Esophagus squamous epithelium (tissue), 5 donors: ENCODE measurements at regions not wholly inside any gene's neighbourhood (a gene's known extent, or its start where the extent isn't known, plus 50 kb on each side); places are given as distances from the start of the nearest gene placed in this dataset.

ENCODE experiments used
- DNase-seq: peaks from one replicate; lab custom pipeline; 2025; lab: John Stamatoyannopoulos, UW
- H3K27ac ChIP-seq, 4 donors: fragments of 200-600 bp; sonication (generic); one replicate each; pipeline ENCODE4 v1.5.1; 2016 to 2019; ENCODE audit warnings: mild to moderate bottlenecking in 1 of 4
- H3K27me3 ChIP-seq, 4 donors: fragments of 200-600 bp; sonication (generic); 1 replicate in 3 of 4; 2 replicates in 1 of 4; pipeline versions ENCODE4 v1.5.1 to v1.6.0; 2017 to 2021; ENCODE audit warnings: antibody characterized with exemption in 1 of 4
- H3K36me3 ChIP-seq, 3 donors: fragments of 200-600 bp; sonication (generic); one replicate each; pipeline ENCODE4 v1.5.1; 2016 to 2019
- H3K4me1 ChIP-seq, 3 donors: fragments of 200-600 bp; sonication (generic); one replicate each; pipeline ENCODE4 v1.5.1; 2017 to 2019
- H3K4me3 ChIP-seq, 4 donors: fragments of 200-600 bp; sonication (generic); 1 replicate in 3 of 4; 2 replicates in 1 of 4; pipeline ENCODE4 v1.5.1; 2016 to 2019; ENCODE audit warnings: mild to moderate bottlenecking in 2 of 4, moderate library complexity in 1 of 4
- H3K9me3 ChIP-seq, 3 donors: fragments of 200-600 bp; sonication (generic); one replicate each; pipeline ENCODE4 v1.5.1; 2016 to 2019
- POLR2A ChIP-seq, 4 donors: fragments of 450-650 bp; IDR thresholded peaks; one replicate each; pipeline ENCODE4 v1.6.1; 2017; ENCODE audit warnings: antibody characterized with exemption in 4 of 4, mild to moderate bottlenecking in 4 of 4, moderate library complexity in 3 of 4
- WGBS, 2 donors: methylation state at CpG; one replicate each; pipeline ENCODE4 v1.1.5; 2018; 5-methylcytosine and 5-hydroxymethylcytosine counted together
- intact Hi-C: fragments of 100-400 bp; cut with DNase I; formaldehyde crosslinking; loops from one replicate; pipeline ENCODE4 v1.15.0; 2022
- TF ChIP-seq, protein P1 (sequence below), 6 experiments: fragments of 450-650 bp in 4 of 6; fragments of 200-600 bp in 2 of 6; sonication (generic) in 2 of 6; IDR thresholded peaks; one replicate each; pipeline ENCODE4 v1.5.1; 2016 to 2019; ENCODE audit warnings: antibody characterized with exemption in 6 of 6, mild to moderate bottlenecking in 4 of 6, moderate library complexity in 4 of 6
- donor health status: DM: yes; HTN: yes; CAD: no.

DNA sequence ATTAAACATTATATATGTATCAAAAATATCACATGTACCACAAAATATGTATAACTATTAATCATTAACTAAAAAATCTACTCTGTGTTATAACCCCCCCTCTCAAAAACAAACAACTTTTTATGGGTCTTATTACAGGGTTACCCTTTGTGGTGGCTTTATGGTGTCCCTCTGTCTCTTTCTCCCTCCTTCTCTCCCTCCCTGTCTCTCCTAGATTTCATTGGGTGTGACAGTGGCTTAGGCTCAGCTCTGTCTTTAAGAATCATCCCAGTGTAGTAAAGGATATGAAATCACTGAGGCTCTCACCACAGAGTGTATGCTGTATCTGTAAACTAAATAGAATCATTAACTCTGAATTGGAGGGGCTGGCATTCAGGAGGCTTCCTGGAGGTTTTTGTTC, 93.7 kb downstream of the TDRD15 start:
- no peak for DNase-seq
- H3K27ac ChIP-seq: no peak overlapping the region
- no peak overlapping the region for H3K4me3 ChIP-seq
- H3K9me3 ChIP-seq: no peaks in the 10 kb centered on the region
- no peaks in the 10 kb centered on the region for H3K36me3 ChIP-seq
- TF ChIP-seq, protein P1, sequence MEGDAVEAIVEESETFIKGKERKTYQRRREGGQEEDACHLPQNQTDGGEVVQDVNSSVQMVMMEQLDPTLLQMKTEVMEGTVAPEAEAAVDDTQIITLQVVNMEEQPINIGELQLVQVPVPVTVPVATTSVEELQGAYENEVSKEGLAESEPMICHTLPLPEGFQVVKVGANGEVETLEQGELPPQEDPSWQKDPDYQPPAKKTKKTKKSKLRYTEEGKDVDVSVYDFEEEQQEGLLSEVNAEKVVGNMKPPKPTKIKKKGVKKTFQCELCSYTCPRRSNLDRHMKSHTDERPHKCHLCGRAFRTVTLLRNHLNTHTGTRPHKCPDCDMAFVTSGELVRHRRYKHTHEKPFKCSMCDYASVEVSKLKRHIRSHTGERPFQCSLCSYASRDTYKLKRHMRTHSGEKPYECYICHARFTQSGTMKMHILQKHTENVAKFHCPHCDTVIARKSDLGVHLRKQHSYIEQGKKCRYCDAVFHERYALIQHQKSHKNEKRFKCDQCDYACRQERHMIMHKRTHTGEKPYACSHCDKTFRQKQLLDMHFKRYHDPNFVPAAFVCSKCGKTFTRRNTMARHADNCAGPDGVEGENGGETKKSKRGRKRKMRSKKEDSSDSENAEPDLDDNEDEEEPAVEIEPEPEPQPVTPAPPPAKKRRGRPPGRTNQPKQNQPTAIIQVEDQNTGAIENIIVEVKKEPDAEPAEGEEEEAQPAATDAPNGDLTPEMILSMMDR (IDR thresholded peaks at IDR 0.05): no peak
- no peaks in the 10 kb centered on the region for H3K27me3 ChIP-seq
- intact Hi-C loops: no loop called here
- no peaks in the 10 kb centered on the region for H3K4me1 ChIP-seq

DNA sequence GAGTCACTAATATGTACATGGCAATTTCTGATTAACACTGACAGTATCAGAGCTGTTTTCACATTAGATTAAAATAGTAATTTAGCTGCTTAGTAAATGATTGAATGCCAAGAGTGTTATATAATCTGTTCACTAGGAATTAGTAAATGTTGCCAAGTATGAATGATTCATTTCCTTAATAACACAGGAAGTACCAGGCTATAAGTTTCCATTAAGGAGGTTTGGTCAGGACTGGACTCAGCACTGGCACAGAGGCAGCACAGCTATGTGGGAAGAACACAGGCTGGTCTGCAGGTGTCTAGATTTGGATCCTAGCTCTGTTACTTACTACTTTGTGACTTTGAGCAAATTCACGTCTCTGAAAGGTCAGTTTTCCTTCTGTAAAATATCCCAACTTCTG, 97.2 kb downstream of the TDRD15 start:
- Histone ChIP-seq H3K9me3 (no peaks in the 10 kb centered on the region), H3K27me3 (no peaks in the 10 kb centered on the region), H3K4me1 (no peaks in the 10 kb centered on the region), H3K36me3 (no peaks in the 10 kb centered on the region), H3K27ac (no peak overlapping the region), H3K4me3 (no peak overlapping the region)
- intact Hi-C loops: no loop called here
- WGBS, 2 donors: 26 to 29% methylated on average over 1 of the region's 1 CpG
- no peak for DNase-seq
- TF ChIP-seq, protein P1 (IDR thresholded peaks at IDR 0.05): no peak
- no peak for TF ChIP-seq POLR2A (IDR thresholded peaks at IDR 0.05)

DNA sequence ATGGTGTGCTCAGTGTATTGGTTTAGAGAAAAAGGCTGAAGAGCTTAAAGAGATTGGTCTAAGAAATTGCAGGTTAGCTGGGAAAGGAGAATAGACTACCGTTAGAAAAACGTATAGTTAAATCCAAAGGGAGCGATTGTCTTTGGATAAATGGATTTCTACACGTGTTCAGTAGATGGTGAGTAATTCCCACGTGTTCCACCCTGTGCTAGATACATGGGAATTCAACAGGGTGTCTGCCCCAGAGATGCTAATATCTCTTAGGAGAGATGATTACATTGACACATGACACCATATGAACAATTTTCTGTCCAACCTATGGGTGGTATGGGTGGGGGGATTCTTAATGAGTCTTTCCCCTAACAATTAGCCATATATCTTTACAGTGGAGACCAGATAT, 99.8 kb downstream of the TDRD15 start:
- 70 to 78% methylated on average over 5 of the region's 5 CpGs for WGBS, 2 donors
- intact Hi-C loops: no loop called here
- Histone ChIP-seq H3K27ac (no peak overlapping the region), H3K27me3 (no peaks in the 10 kb centered on the region), H3K9me3 (no peaks in the 10 kb centered on the region), H3K36me3 (no peaks in the 10 kb centered on the region), H3K4me3 (no peak overlapping the region), H3K4me1 (no peaks in the 10 kb centered on the region)
- TF ChIP-seq, protein P1 (IDR thresholded peaks at IDR 0.05): no peak
- no peak for TF ChIP-seq POLR2A (IDR thresholded peaks at IDR 0.05)
- DNase-seq: no peak

DNA sequence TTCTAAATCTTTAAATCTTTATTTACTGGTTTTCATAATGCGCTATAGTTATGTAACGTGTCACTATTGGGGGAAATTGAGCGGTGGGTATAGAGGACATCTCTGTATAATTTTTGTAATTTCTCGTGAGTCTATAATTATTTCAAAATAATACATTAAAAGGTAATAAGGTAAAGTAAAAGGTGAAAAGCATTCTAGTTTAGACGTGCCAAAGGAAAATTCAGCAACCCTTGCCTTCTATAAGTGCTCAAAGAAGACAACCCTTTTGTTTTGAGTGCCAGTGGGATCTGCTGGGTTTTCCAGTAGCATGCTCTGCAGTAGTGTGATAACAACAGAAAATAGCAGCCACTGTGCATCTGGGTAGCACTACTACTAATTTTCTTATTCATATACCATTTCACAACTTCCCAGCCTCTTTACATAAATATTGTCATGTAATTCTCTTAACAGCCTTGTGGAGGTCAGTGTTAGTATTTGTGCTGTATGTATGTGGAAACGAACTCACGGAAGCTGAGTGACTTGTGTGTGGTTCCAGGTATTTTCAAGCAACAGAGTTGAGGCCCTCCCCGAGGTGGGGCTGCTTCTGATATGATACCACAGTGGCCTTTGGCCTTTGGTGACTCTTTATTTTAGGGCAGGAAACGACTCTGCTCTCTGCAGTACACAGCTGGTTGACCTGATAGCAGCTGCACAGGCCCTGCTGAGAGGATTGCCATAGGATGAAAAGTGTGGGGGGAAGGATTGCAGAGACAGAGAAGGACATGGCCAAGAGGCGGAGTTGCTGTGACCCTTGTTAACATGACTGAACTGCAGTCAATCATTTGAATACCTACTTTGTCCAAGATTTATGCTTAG, 104.5 kb downstream of the TDRD15 start:
- intact Hi-C loops: no loop called here
- Histone ChIP-seq H3K27ac (no peak overlapping the region), H3K27me3 (no peaks in the 10 kb centered on the region), H3K4me3 (no peak overlapping the region), H3K36me3 (no peaks in the 10 kb centered on the region), H3K9me3 (no peaks in the 10 kb centered on the region), H3K4me1 (no peaks in the 10 kb centered on the region)
- TF ChIP-seq POLR2A (IDR thresholded peaks at IDR 0.05): no peak
- TF ChIP-seq, protein P1 (IDR thresholded peaks at IDR 0.05): no peak
- WGBS, 2 donors: 60 to 65% methylated on average over 9 to 10 of the region's 10 CpGs
- no peak for DNase-seq

DNA sequence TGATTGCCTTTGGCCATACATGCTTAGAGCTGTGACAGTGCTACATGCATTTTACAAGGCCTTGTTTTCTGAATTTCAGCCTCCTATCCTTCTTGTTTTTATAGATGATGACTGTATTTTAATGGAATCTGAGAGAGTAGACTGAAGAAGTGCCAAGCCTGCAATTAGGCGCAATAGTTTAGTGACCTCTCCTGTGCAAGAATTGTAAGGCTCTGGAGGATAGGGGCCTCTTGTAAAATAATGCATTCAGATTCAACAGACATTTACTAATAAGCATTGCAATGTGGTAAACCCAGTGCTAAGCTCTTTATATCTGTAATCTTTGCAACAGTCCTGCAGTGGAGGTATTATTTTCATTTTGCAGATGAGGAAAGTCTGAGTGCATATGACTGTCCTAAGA, 105.5 kb downstream of the TDRD15 start:
- H3K4me1 ChIP-seq: no peaks in the 10 kb centered on the region
- H3K36me3 ChIP-seq: no peaks in the 10 kb centered on the region
- no peak overlapping the region for H3K27ac ChIP-seq
- TF ChIP-seq, protein P1 (IDR thresholded peaks at IDR 0.05): no peak
- TF ChIP-seq POLR2A (IDR thresholded peaks at IDR 0.05): no peak
- WGBS, 2 donors: 67 to 75% methylated on average over 1 of the region's 1 CpG
- intact Hi-C loops: no loop called here
- no peak overlapping the region for H3K4me3 ChIP-seq
- H3K27me3 ChIP-seq: no peaks in the 10 kb centered on the region
- DNase-seq: no peak
- no peaks in the 10 kb centered on the region for H3K9me3 ChIP-seq
